ENCODE measurements at regions not wholly inside any gene's neighbourhood (a gene's known extent, or its start where the extent isn't known, plus 50 kb on each side); places are given as distances from the start of the nearest gene placed in this dataset.
"Not testable (repeated sequence)": the region's sequence is repeated elsewhere in the genome, so short reads cannot be mapped to it uniquely, and the experiment has no call there.

- DNase-seq (ENCODE audit: low read depth in 4 of 4, low spot score in 3 of 4), result no peak
Observed at GRCh38 chr10:65142641-65143435, 1621.6 kb downstream of the REEP3 start.

- DNase-seq (ENCODE audit: low read depth in 4 of 4, low spot score in 3 of 4), result no peak
Observed at GRCh38 chr10:65143723-65144122, 1622.5 kb downstream of the REEP3 start.

- no peak for DNase-seq (ENCODE audit: low read depth in 4 of 4, low spot score in 3 of 4)
Observed at GRCh38 chr10:65149878-65150277, 1628.7 kb downstream of the REEP3 start.

GRCh38 chr10:65166272-65166671 lies 1645.1 kb downstream of the REEP3 start:
- DNase-seq (ENCODE audit: low read depth in 4 of 4, low spot score in 3 of 4), result no peak

- DNase-seq (ENCODE audit: low read depth in 4 of 4, low spot score in 3 of 4), result no peak
Observed at GRCh38 chr10:65172249-65172648, 1651.0 kb downstream of the REEP3 start.

GRCh38 chr10:65176994-65177393 lies 1655.8 kb downstream of the REEP3 start:
- no peak for DNase-seq (ENCODE audit: low read depth in 4 of 4, low spot score in 3 of 4)

GRCh38 chr10:65183236-65183635 lies 1662.0 kb downstream of the REEP3 start:
- DNase-seq (ENCODE audit: low read depth in 4 of 4, low spot score in 3 of 4), result no peak

GRCh38 chr10:65186668-65187067 lies 1665.5 kb downstream of the REEP3 start:
- not testable (repeated sequence) for DNase-seq (ENCODE audit: low read depth in 4 of 4, low spot score in 3 of 4)

GRCh38 chr10:65194126-65194525 lies 1672.9 kb downstream of the REEP3 start:
- no peak for DNase-seq (ENCODE audit: low read depth in 4 of 4, low spot score in 3 of 4)

GRCh38 chr10:65194555-65194954 lies 1673.4 kb downstream of the REEP3 start:
- no peak for DNase-seq (ENCODE audit: low read depth in 4 of 4, low spot score in 3 of 4)

GRCh38 chr10:65196111-65196510 lies 1674.9 kb downstream of the REEP3 start:
- no peak for DNase-seq (ENCODE audit: low read depth in 4 of 4, low spot score in 3 of 4)

- DNase-seq (ENCODE audit: low read depth in 4 of 4, low spot score in 3 of 4), result no peak
Observed at GRCh38 chr10:65197935-65198334, 1676.7 kb downstream of the REEP3 start.

GRCh38 chr10:65201491-65201890 lies 1680.3 kb downstream of the REEP3 start:
- DNase-seq (ENCODE audit: low read depth in 4 of 4, low spot score in 3 of 4), result no peak

- DNase-seq (ENCODE audit: low read depth in 4 of 4, low spot score in 3 of 4), result no peak
Observed at GRCh38 chr10:65204999-65205398, 1683.8 kb downstream of the REEP3 start.

- no peak for DNase-seq (ENCODE audit: low read depth in 4 of 4, low spot score in 3 of 4)
Observed at GRCh38 chr10:65213170-65213569, 1692.0 kb downstream of the REEP3 start.

- no peak for DNase-seq (ENCODE audit: low read depth in 4 of 4, low spot score in 3 of 4)
Observed at GRCh38 chr10:65219444-65219843, 1698.2 kb downstream of the REEP3 start.

GRCh38 chr10:65231148-65231547 lies 1694.7 kb upstream of the LRRTM3 start:
- no peak for DNase-seq (ENCODE audit: low read depth in 4 of 4, low spot score in 3 of 4)

- DNase-seq (ENCODE audit: low read depth in 4 of 4, low spot score in 3 of 4), result no peak
Observed at GRCh38 chr10:65234261-65234660, 1691.6 kb upstream of the LRRTM3 start.

- no peak for DNase-seq (ENCODE audit: low read depth in 4 of 4, low spot score in 3 of 4)
Observed at GRCh38 chr10:65235266-65235665, 1690.6 kb upstream of the LRRTM3 start.

GRCh38 chr10:65235846-65236245 lies 1690.0 kb upstream of the LRRTM3 start:
- DNase-seq (ENCODE audit: low read depth in 4 of 4, low spot score in 3 of 4), result no peak

GRCh38 chr10:65265451-65265954 lies 1660.3 kb upstream of the LRRTM3 start:
- DNase-seq (ENCODE audit: low read depth in 4 of 4, low spot score in 3 of 4), result no peak

- DNase-seq (ENCODE audit: low read depth in 4 of 4, low spot score in 3 of 4), result not testable (repeated sequence)
Observed at GRCh38 chr10:65269551-65269950, 1656.3 kb upstream of the LRRTM3 start.

- no peak for DNase-seq (ENCODE audit: low read depth in 4 of 4, low spot score in 3 of 4)
Observed at GRCh38 chr10:65270969-65271368, 1654.9 kb upstream of the LRRTM3 start.
